Erythroblast (primary cell): ENCODE measurements at regions not wholly inside any gene's neighbourhood (a gene's known extent, or its start where the extent isn't known, plus 50 kb on each side); places are given as distances from the start of the nearest gene placed in this dataset.
"Not testable (repeated sequence)": the region's sequence is repeated elsewhere in the genome, so short reads cannot be mapped to it uniquely, and the experiment has no call there.

Experiments used
- DNase-seq, 2 experiments: peaks; one replicate each; lab custom pipeline; 2025; lab: John Stamatoyannopoulos, UW
- GATA1 ChIP-seq: IDR thresholded peaks from 2 replicates; pipeline ENCODE4 v1.6.1; 2011; ENCODE audit warnings: low read depth, mild to moderate bottlenecking, control low read depth, low read length, moderate library complexity
- POLR2A ChIP-seq: IDR thresholded peaks from 2 replicates; pipeline ENCODE4 v1.6.1; 2011; ENCODE audit warnings: mild to moderate bottlenecking, low read length

GRCh38 chr6:99152347-99152643, 197.2 kb downstream of the FAXC start:
- TF ChIP-seq GATA1 (no peak), POLR2A (no peak)
- DNase-seq = no peak

GRCh38 chr6:99151634-99152346, 197.7 kb downstream of the FAXC start:
- TF ChIP-seq POLR2A (no peak), GATA1 (no peak)
- DNase-seq = peak; percentile 28 to 53

DNA sequence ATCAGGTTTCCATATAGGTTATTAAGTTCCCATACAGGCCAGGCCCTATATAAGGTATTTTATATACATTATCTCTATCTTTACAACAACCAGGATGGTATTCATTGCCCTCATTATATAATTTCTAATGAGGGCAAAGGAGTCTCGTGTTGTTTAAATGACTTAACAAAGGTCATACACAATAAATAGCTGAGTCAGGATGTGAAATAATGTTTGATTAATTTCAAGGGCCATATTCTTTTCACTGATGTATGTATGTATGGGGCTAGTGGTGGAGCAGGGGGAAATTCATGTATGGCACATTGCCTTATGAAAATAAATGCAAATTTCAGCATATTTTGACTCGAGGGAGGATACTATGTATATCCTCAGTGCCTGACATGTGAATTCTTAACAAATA, 200.7 kb downstream of the FAXC start:
- no peak for TF ChIP-seq POLR2A
- no peak for TF ChIP-seq GATA1
- no peak for DNase-seq

DNA sequence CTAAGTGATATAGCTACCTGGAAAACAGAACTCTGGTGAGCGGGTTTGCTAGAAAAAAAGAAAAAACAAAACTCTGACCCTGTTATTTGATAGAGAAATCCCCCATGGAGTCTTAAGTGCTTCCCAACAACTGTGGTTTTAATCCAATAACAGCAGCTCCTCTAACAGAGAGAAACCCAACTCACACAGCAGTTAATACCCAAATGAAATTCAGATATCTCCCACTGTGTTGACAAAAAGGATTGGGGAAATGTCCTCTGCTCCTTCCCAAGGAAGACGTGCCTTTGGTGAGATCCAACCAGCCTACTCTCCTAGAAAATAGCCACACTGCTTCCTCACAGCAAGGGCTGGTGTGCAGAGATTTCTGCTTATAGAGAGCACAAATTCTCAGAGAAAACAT, 200.4 kb upstream of the FBXL4 start:
- TF ChIP-seq GATA1 (no peak), POLR2A (no peak)
- no peak for DNase-seq

- no peak for DNase-seq
- TF ChIP-seq POLR2A = no peak
- no peak for TF ChIP-seq GATA1
These were observed 199.5 kb upstream of the FBXL4 start for GRCh38 chr6:99147206-99147605.

DNA sequence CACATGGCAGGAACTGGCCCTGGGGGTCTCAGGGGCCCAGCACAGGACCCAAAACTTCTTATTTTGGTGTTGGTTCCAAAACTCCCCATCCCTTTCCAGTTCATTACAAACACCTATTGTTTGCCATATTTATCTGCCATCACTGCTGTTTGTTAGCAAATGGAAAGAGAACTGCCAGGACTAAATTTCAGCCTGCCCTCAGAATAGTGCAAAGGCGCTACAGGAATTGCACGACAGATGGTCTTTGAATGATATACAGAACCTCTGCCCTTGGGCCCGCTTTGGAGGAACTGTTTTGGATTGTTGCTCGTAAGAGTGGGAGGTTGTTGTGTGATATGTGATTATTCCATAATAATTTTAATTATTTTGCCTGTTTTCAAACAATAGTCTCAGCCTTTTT, 199.0 kb upstream of the FBXL4 start:
- DNase-seq = no peak
- no peak for TF ChIP-seq GATA1
- TF ChIP-seq POLR2A = no peak

- no peak for DNase-seq
- TF ChIP-seq POLR2A = no peak
- no peak for TF ChIP-seq GATA1
These were observed 198.0 kb upstream of the FBXL4 start for GRCh38 chr6:99145738-99146137.

DNA sequence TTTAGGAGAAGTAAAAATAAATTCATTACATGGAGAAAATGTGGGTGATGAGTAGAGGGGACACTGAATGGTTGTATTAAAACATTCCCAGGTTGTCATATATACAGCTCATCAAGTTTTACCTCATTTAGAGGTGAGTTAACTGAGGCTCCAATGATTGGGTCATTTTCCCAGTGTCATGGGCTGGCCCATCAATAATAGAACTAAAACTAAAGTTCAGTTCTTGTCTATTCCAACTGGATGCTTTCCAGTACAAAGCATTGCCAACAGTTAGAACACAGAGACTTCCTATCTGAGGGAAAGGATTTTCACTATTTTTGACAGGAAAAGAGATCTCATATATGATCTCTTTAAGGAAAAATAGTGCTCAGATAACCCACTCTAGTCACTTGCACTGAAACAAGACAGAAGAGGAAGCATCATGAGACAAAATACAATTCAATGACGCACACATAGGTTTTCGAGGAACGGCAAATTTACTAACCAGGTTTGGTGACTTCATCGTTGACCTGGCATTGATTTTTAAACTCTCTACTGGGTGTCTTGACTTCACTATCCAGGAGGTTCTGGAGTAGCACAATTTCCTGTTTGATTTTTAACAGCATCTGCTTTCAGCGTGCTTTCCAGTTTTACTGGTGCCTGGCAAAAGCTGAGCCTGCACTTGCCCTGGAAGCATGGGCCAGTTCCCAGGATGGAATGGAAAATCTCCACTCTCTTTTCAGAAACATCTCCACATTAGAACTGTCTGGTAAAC, 195.5 kb upstream of the FBXL4 start:
- DNase-seq = no peak
- TF ChIP-seq POLR2A (no peak), GATA1 (no peak)

- DNase-seq = not testable (repeated sequence)
These were observed 194.2 kb upstream of the FBXL4 start for GRCh38 chr6:99141906-99142305.

GRCh38 chr6:99138445-99138844, 190.7 kb upstream of the FBXL4 start:
- DNase-seq = no peak
- TF ChIP-seq POLR2A (no peak), GATA1 (no peak)

- no peak for DNase-seq
- TF ChIP-seq POLR2A = no peak
- TF ChIP-seq GATA1 = no peak
These were observed 189.6 kb upstream of the FBXL4 start for GRCh38 chr6:99137314-99137713.

DNA sequence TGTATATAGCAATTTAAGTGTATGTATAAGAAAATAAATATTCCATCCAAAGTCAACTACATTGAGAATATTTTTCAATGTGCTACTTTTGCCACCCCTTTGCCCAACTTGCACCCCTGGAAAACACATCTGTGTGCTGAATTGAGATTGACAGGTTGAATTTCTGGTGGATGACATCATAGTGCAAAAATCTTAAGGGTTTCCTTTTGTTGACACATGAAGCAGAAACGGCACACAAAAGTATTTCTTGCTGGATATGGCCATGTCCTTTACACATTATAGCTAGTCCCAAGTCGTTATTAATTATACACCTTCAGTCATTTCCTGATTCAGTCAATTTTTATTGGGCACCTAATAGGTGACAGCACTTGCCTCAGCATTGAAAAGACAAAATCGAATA, 188.7 kb upstream of the FBXL4 start:
- TF ChIP-seq GATA1 (no peak), POLR2A (no peak)
- no peak for DNase-seq

DNA sequence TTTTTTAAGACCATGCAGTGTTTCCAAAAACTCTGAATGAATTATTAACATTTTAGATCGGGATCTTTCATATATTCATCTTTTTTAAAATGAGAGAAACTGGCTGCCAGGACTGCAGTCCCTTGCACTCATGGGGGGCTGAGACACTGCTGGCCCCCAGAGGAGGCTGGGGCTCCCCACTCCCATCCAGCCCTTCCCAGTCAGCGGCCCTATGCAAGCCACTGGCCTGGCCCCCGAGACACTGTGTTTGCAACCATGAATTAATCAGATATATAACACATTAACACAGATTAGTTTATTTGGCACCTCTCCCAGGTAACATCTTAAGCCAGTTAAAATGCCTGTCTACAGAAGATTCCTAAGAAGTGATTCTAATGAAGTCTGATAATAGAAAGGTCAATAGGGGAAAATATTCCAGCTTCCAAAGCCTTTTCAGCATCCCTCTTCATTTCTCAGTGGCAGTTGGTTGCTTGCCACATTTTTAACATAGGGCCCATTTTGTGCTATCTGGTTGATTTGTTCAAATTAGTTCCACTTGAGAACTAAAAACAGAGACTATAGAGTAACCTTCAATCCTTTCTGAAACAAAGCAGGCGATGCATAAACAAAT, 184.4 kb upstream of the FBXL4 start:
- TF ChIP-seq POLR2A (no peak), GATA1 (no peak)
- no peak for DNase-seq

GRCh38 chr6:99130897-99131873, 183.4 kb upstream of the FBXL4 start:
- TF ChIP-seq GATA1 = no peak
- no peak for TF ChIP-seq POLR2A
- DNase-seq = no peak
